Epithelial cell of prostate (primary cell): ENCODE measurements at regions not wholly inside any gene's neighbourhood (a gene's known extent, or its start where the extent isn't known, plus 50 kb on each side); places are given as distances from the start of the nearest gene placed in this dataset.

ENCODE experiments used
- DNase-seq: peaks from one replicate; pipeline ENCODE4 v3.0.0-alpha.2; 2011; ENCODE audit warnings: low read depth, low spot score
- H3K27ac ChIP-seq: fragments of 450-650 bp; 2 replicates; pipeline ENCODE4 v1.5.1; 2017; ENCODE audit warnings: mild to moderate bottlenecking

DNA sequence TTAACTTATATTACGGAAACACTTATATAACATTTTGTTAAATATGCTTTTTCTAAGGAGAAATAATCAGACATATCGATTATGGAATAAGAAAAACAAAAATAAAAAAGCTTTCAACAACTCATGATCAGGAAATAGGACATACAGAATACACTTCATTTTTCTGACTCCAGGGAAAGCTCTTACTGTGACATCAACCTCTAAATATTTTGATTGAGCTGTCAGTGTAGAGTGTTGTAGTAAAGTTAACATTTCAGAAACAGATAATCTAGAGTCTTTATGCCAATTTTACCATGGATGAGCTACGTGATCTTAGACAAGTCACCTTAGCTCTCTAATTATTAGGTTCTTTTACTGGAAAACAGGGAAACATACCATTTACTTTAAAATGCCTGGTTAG lies 218.9 kb upstream of the SORCS1 start:
- DNase-seq: no peak
- no peak overlapping the region for H3K27ac ChIP-seq

DNA sequence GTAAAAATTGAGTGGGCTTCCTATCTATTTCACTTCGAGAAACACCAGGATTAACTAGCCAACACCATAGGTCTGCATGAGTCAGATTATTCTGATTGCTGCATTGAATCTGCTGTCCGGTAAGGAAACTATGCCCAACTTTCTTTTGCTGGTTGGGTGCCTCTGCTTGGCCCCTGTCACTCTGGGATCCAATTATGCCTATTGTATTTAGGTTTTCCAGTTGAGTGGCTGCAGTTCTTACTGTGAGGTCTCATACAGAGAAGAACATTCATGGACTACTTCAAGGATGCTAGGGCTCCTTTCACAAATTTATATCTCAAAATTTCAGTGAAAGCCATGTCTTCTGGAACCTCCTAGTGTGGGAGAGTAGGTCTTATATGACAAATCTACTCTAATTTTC lies 215.1 kb upstream of the SORCS1 start:
- DNase-seq: no peak
- H3K27ac ChIP-seq: no peak overlapping the region

DNA sequence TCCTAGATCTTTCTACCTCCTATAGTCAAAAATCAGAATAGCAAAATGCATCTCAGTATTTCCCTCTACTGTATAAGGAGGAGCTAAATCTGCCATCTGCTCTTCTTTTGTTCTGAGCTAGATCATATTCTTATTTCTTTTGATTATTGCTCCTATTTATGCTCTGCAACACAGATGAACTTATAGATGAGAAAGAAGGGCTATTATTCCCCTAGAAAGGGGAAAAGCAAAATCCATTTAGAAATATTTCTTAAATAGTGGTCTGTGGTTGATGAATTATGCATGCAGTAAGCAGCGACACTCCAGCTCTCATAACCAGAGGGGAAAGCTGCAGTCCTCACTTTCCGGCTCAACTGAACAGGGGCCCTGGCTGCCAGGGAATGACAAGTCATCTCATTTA lies 207.3 kb upstream of the SORCS1 start:
- no peak overlapping the region for H3K27ac ChIP-seq
- no peak for DNase-seq

DNA sequence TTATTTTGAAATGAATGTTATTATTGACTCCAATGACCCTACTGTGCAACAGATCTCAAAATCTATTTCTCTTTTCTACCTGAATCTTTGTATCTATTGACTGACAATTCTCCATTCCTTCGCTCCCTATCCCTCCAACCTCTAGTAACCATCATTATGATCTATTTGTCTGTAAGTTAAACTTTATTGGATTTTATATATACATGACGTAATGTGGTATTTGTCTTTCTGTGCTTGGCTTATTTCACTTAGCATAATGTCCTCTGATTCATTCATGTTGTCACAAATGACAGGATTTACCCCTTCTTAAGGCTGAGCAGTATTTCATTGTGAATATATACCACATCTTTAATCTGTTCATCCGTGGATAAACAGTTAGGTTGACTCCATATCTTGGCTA lies 200.4 kb upstream of the SORCS1 start:
- DNase-seq: no peak
- H3K27ac ChIP-seq: no peak overlapping the region

DNA sequence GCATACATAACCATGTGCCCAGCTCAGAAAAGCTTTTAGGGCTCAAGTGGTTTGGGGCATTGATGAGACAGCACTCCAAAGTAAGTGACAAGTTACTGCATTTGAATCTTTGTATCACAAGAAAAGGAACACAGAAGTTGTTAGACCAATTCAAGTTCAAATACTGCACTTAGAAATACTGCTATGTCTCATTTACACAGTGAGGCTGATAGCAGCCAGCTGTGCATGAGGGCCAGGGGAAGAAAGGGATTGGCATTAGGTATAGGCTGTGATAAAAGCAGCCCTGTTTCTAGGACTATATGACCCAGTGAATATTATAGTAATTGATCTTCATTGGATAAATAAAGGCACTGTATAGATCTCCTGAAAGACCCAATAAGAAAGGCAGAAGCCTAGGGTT lies 197.8 kb upstream of the SORCS1 start:
- no peak for DNase-seq
- no peak overlapping the region for H3K27ac ChIP-seq

DNA sequence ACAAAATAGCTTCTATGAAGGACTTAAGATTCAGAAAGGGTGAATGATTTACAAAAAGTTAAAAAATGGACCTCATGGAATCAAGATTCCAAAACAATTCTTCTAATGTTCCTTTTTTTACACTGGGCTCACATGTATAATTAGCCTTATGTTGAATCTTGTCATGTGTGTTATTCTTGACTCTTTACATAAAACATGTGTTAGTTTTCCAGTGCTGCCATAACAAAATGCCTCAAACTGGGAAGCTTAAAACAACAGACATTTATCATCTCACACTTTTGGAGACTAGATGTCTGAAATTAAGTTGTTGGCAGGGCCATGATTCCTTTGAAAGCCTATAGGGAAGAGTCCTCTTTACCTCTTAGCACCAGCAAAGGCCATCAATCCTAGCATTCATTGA lies 192.5 kb upstream of the SORCS1 start:
- no peak for DNase-seq
- no peak overlapping the region for H3K27ac ChIP-seq

DNA sequence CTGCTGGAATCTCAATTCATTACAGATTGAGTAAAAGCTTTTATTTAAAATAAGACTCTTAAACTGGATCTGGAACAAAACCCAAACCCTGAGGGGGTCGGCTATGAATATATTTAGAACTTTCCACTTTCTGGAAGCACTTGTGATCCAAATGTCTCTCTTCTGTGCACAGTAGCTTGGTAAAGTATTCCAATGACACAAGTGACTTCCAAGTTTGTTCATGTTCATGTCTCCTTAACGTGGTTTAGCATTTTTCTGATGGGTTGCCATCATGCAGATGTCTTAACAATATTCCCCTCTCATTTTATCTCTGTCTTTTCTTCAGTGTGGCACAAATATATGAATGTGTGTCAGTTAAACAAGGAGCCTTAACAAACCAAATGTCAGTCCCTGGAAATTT lies 191.9 kb upstream of the SORCS1 start:
- DNase-seq: no peak
- H3K27ac ChIP-seq: no peak overlapping the region

DNA sequence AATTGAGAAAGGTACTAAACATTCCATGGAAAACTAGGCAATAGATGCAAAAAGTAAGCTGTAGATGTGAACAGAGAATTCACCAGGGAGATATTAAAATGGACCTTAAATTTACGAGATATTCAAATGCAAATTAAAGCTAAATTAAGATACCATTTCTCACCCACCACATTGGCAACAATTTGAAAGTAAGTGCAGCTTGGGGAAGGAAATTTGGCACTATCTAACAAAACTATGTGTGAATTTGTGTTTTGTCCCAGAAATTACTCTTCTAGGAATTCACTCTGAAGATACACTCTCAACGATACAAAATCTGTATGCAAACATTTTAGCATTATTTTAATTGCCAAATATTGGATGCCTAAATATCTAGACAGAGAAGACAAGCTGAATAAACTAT lies 178.2 kb upstream of the SORCS1 start:
- DNase-seq: no peak
- no peak overlapping the region for H3K27ac ChIP-seq

DNA sequence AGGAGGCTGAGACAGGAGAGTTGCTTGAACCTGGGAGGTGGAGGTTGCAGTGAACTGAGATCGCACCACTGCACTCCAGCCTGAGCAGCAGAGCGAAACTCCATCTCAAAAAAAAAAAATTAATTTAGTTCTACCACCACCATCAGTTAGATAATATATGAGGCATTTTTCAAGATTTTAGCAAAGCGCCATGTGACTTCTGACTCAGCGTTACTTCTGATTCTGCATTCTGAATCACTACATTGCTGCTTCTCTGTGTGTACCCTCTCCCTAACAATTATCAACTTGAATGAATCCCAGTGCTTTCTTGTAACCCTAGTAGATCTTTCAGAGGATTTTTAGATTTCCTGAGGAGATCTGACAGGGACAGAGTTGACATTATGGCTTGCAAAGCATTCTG lies 176.8 kb upstream of the SORCS1 start:
- DNase-seq: no peak
- H3K27ac ChIP-seq: no peak overlapping the region

DNA sequence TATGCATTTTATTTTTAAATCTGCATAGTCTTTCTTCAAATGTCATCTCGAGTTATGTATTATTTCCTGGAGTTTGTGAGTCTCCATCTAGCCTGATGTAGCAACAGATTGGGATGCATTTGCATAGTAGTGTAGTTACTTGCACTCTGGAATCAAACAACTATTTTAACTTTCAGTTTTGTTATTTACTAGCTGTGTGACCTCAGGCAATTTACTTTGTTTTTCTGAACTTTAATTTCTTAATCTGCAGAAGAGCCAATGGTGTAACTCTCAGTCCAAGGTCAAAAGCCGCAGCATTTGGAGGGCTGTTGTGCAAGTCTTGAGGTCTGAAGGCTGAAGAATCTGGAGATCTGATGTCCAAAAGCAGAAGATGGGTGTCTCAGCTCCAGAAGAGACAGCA lies 175.8 kb upstream of the SORCS1 start:
- no peak overlapping the region for H3K27ac ChIP-seq
- DNase-seq: no peak

DNA sequence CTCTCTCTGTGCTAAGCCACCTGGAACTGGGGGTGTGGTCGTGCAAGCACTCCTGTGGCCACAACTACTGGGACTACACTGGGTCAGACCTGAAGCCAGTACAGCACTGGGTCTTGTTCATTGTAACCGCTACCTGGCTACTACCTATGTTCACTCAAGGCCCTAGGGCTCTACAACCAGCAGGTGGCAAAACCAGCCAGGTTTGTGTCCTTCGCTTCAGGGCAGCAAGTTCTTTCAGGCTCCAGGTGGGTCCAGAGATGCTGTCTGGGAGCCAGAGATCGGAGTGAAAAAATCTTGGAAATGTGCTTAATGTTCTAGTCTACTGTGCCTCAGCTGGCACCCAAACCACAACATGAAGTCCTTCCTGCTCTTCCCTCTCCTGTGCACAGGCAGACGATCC lies 171.6 kb upstream of the SORCS1 start:
- H3K27ac ChIP-seq: no peak overlapping the region
- DNase-seq: no peak

DNA sequence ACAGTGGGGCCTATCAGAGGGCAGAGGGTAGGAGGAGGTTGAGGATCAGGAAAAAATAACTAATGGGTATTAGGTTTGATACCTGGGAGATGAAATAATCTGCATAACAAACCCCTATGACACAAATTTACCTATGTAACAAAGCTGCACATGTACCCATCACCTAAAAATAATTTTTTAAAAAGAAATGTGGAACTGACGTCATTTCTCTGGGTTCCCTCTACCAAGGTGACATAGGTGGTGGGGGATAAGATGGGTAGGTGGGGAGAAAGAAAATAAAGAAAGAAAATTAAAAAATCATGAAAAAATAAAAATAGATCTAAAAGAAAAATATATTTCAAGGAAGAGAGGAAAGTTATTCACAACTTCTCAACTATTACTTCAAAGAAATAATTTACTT lies 153.1 kb upstream of the SORCS1 start:
- no peak for DNase-seq
- no peak overlapping the region for H3K27ac ChIP-seq

DNA sequence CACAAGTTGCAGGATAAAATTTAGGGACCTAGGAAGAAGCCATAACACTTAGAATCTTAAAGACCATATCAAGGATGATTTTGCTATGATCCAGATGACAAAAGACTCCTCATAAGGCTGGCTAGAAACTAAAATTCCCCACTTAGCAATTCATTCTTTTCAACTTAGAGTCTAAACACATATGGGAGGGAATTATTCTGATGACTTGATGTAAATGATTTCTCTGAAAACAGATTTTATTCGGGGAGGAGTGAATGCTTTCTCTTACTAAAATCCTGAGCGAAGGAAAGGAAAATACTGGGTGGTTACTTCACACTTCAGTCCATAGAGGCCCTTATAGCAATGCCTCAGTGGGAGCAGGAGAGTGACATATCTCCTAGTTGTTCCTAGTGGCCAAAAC lies 138.7 kb upstream of the SORCS1 start:
- no peak for DNase-seq
- no peak overlapping the region for H3K27ac ChIP-seq

DNA sequence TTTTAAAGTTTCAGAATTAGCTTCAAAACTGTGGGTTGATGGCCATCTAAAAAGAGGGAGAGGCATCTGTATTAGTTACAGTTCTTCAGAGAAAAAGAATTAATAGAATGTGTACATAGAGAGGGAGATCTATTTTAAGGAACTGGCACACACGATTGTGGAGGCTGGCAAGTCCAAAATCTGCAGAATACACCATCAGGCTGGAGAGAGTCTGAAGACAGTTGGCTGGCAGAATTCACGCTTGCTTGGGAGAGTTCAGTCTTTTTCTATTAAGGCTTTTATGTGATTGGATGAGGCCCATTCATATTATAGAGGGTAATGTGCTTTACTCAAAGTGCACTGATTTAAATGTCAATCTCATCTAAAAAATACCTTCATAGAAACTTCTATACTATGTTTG lies 135.1 kb upstream of the SORCS1 start:
- H3K27ac ChIP-seq: no peak overlapping the region
- DNase-seq: no peak

DNA sequence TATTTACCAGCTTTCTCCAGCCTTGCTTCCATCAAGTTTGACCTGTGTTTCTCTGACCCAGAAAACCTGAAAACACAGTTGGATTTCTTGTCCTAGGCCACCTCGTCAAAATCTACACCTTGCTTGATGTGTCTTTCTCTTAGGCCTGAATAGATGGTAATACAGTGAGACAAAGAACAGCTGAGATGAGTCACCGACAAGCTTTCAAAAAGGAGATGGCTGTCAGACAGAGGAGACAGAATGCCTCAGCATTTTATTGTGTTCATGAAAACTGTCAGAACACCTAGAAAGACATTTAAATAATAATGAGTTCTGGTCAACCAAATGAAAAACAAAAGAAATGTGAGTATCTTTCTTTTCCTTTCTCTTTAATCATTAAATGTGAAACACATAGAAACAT lies 119.7 kb upstream of the SORCS1 start:
- no peak for DNase-seq

DNA sequence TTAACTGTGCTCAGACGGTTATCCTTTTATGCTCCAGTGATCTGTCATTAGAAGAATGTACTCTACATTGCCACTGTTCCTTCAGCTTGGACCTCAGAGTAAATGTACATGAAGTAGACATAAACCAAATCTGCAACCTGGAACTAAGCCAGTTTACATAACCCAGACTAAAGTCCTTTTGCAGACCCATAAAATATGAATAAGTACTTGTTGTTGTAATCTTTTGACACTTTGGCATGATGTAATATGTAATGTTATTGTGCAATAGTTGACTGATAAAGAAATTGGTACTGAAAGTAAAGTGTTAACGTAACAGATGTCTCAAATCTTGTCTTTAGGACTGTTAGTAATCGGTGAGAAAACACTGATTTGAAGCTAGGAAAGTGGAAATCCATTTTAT lies 115.8 kb upstream of the SORCS1 start:
- DNase-seq: no peak
- H3K27ac ChIP-seq: no peak overlapping the region

More for the DNA sequence above, 119.7 kb upstream of the SORCS1 start:
- no peak overlapping the region for H3K27ac ChIP-seq

DNA sequence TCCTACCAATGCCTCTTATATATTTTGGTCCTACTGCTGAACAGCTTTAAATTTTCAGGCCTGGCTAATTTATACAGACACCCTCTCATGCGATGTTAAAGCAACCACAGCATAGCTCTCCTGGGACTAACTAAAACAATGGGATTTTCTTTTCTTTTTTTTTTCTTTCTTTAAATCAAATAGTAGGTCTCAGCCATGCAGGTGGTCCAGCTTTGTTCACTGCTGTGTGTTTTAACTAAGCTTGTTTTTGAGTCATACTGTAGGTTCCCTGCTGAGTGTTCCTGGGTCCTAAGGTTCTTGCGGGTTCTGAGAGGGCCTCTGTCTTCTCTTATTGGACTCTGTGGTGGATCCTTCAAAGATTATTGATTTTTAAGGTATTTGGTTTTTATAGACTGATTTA lies 113.1 kb upstream of the SORCS1 start:
- DNase-seq: no peak
- no peak overlapping the region for H3K27ac ChIP-seq

DNA sequence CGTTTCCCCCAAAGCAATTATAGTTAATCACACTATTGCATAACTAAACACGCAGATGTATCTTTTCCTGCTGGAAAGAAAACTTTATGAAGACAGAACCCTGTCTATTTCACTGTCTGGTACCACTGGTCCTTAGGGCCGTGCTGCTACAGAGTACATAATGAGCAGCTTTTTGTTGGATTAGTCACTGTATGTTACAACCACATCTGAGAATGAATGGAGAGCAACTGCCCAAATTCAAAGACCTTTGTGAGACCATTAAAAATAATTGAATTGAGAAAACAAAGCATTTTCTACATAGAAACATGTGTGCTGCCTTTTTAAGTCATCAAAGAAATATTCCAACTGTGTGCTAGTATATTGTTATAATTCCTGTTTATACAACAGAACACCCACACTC lies 111.3 kb upstream of the SORCS1 start:
- DNase-seq: no peak
- H3K27ac ChIP-seq: no peak overlapping the region

DNA sequence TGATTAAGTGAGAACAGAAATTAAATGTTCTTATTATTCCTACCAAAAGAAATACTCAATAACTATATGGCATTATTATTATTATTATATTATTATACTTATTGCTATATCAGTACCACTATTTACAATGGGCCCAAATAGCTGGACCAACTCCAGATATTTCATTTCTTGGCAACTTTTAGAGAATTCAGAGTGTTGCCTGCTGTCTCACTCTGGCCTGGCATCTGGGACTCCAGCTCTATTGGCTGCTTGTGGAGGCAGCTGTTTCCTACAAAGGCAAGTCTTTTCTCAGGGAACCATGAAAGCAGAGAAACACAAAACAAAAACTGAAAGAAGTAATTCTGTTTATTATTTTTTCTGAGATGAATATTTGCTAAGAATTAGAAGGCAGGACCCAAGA lies 105.1 kb upstream of the SORCS1 start:
- no peak overlapping the region for H3K27ac ChIP-seq
- DNase-seq: no peak

DNA sequence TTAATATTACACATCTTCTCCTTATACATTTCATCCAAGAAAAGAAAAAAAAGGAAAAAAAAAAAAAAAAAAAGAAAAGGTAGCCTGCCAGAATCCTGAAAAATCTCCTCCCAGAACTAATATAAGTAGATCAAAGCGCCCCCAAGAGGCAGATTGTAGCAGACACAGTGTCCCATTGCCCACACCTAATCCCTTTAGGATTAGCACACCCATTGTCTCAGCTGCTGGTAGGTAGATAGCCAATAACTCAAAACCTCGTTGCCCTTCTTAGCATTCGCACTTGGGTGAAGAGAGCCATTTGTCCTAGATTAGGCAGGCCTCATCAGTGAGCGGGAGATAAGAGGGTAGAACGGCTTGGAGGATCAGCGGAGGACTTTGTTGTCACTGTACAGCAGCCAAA lies 100.2 kb upstream of the SORCS1 start:
- no peak for DNase-seq
- H3K27ac ChIP-seq: no peak overlapping the region

DNA sequence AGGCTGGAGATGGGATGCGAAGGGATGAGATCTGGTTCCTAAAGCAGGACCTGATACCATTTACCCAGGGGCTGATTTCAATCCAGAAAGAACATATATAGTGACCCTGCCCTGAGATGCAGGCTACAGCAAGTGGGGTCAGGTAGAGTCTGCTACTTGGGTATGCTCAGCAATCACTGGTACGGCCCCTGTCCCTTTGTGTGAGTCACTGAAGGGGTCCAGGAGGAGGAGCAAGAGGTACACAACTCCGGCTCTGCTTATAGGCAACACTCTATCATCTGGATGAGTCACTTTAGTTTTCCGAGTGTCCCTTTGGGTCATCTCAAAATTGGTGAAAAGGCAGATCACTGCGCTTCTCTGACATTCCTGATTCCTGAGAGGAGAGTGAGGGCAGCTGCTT lies 79.6 kb upstream of the SORCS1 start:
- no peak overlapping the region for H3K27ac ChIP-seq
- no peak for DNase-seq

DNA sequence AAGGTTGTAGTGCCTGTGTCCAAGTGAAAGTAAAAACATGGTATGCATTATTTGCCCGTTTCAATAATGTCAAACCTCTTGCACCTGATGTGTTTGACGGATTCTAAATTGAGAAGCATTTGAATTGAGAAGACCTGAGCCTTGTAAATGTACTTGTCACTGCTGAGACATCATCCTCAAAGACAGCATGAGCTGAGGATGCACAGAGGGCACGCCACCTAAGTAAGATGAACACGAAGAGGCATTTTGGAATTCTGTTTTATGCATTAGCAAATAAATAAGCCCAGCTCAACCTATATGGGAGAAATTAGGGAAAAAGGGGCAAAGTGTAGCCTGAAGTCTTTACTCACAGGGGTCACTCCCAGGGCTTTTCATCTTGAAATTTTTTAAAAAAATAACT lies 73.8 kb upstream of the SORCS1 start:
- no peak overlapping the region for H3K27ac ChIP-seq
- DNase-seq: no peak

DNA sequence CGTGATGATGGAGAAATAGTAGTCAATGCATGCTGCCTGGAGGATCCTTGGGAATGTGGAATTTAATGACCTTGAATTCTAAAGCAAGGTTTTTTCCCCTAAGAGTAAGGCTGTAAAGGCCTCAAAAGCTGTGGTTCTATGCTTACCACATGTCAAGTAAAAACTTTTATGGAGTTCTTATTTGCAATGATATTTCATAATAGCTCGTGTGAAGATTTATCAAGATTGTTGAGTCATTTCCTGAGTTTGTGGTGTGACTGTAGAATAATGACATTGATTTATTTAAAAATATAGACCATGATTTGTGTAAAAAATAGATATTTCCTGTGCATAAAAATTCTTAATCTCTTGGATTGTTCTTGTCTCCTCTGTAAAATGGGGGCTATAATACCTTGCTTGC lies 67.5 kb upstream of the SORCS1 start:
- no peak for DNase-seq
- no peak overlapping the region for H3K27ac ChIP-seq

DNA sequence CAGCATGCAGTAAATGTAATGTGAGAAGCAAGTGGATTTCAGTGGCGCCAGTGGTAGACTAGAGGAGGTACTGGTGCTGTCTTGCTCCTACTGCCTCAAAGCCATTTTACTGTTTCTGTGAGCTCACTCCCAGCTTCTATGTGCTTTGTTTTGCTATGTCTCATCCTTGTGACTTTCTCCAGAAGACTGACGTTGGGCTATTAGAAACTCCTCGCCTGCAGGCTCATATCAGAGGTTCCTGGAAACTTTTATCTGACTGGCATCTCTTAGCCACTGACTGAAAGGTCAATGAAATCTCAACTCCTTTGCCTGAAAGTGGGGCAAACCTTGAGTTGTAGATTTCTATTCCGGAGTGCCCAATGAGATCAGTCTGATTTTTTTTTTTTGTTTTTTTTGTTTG lies 66.4 kb upstream of the SORCS1 start:
- H3K27ac ChIP-seq: no peak overlapping the region
- no peak for DNase-seq
